Hippocampal formation (tissue), 2 donors: ENCODE measurements at regions not wholly inside any gene's neighbourhood (a gene's known extent, or its start where the extent isn't known, plus 50 kb on each side); places are given as distances from the start of the nearest gene placed in this dataset.

Source experiments
- DNase-seq, 2 donors: peaks; one replicate each; lab custom pipeline; 2025; lab: John Stamatoyannopoulos, UW

GRCh38 chr1:101081496-101082488 lies 56.2 kb upstream of the DPH5 start:
- peak in 1 of 2 donors; percentile 54 for DNase-seq

GRCh38 chr1:101080859-101081258 lies 55.3 kb upstream of the DPH5 start:
- DNase-seq = no peak

- no peak for DNase-seq
These were observed 53.8 kb upstream of the DPH5 start for GRCh38 chr1:101079341-101079740.

- no peak for DNase-seq
These were observed 52.3 kb upstream of the DPH5 start for GRCh38 chr1:101077849-101078248.

GRCh38 chr1:101075926-101076325 lies 50.3 kb upstream of the DPH5 start:
- DNase-seq = no peak
